ENCODE measurements at regions not wholly inside any gene's neighbourhood (a gene's known extent, or its start where the extent isn't known, plus 50 kb on each side); places are given as distances from the start of the nearest gene placed in this dataset.
A peak's percentile ranks its signal among the peaks of the same experiment; 100 is the strongest.

- Histone ChIP-seq H3K27me3 (ENCODE audit: insufficient read depth) (no peaks in the 10 kb centered on the region), H3K4me1 (ENCODE audit: insufficient read depth) (peaks cover 26% of the 10 kb centered on the region), H3K9me2 (ENCODE audit: insufficient read depth) (no peaks in the 10 kb centered on the region), H3K4me2 (no peak overlapping the region), H3K79me2 (replicated peaks; ENCODE audit: insufficient read depth) (no peaks in the 10 kb centered on the region), H2AFZ (no peak overlapping the region), H3K36me3 (ENCODE audit: insufficient read depth) (no peaks in the 10 kb centered on the region), H3F3A (replicated peaks; ENCODE audit: low read depth) (no peaks in the 10 kb centered on the region), H3K4me3 (no peak overlapping the region), H3K27ac (ENCODE audit: low read depth) (no peak overlapping the region), H4K20me1 (replicated peaks; ENCODE audit: insufficient read depth) (no peaks in the 10 kb centered on the region)
- Mint-ChIP-seq H3K27me3 (ENCODE audit: insufficient read depth, low read depth, poor library complexity) (peaks cover 6% of the 10 kb centered on the region), H3K4me3 (peak overlapping the region; percentile 26; the same call in 2 of the 3 replicates), H3K9me3 (no peaks in the 10 kb centered on the region; the same call in 2 of the 3 replicates), H3K27ac (0 out of 2 replicates have a peak overlapping the region, but pooled peaks have one; percentile 51), H3K36me3 (ENCODE audit: low read depth) (no peaks in the 10 kb centered on the region), H3K4me1 (peaks cover 42% of the 10 kb centered on the region)
- TF ChIP-seq CREB1 (CRISPR knock-in tag; IDR thresholded peaks at IDR 0.05; ENCODE audit: low read depth) (peak; percentile 79), ZNF331 (CRISPR knock-in tag; IDR thresholded peaks at IDR 0.05; ENCODE audit: low read depth) (no peak), STAT1 (IDR thresholded peaks at IDR 0.05; ENCODE audit: unreplicated experiment) (no peak)
- ATAC-seq (peak; percentile 82), DNase-seq (ENCODE audit: low spot score) (peak; percentile 93)
Observed at GRCh38 chr13:74289861-74290773, 155.9 kb upstream of the KLF12 start.

- no peaks in the 10 kb centered on the region for H3K27me3 ChIP-seq (ENCODE audit: insufficient read depth)
- H2AFZ ChIP-seq = no peak overlapping the region
- H3K36me3 ChIP-seq (ENCODE audit: insufficient read depth) = no peaks in the 10 kb centered on the region
- H3K4me3 ChIP-seq = no peak overlapping the region
- ATAC-seq = no peak
- H3K4me3 Mint-ChIP-seq = no peak overlapping the region
- no peaks in the 10 kb centered on the region; the same call in 2 of the 3 replicates for H3K9me3 Mint-ChIP-seq
- H3K27ac ChIP-seq (ENCODE audit: low read depth) = no peak overlapping the region
- no peak for DNase-seq (ENCODE audit: low spot score)
- H3K4me2 ChIP-seq = peak overlapping the region; percentile 68
- H3K4me1 ChIP-seq (ENCODE audit: insufficient read depth) = peaks cover 26% of the 10 kb centered on the region
- no peak overlapping the region for H3K27ac Mint-ChIP-seq
- H3K36me3 Mint-ChIP-seq (ENCODE audit: low read depth) = no peaks in the 10 kb centered on the region
- no peaks in the 10 kb centered on the region for H3F3A ChIP-seq (replicated peaks; ENCODE audit: low read depth)
- H3K4me1 Mint-ChIP-seq = peaks cover 42% of the 10 kb centered on the region
- no peaks in the 10 kb centered on the region for H3K9me2 ChIP-seq (ENCODE audit: insufficient read depth)
- no peaks in the 10 kb centered on the region for H3K79me2 ChIP-seq (replicated peaks; ENCODE audit: insufficient read depth)
- H4K20me1 ChIP-seq (replicated peaks; ENCODE audit: insufficient read depth) = no peaks in the 10 kb centered on the region
- peaks cover 6% of the 10 kb centered on the region for H3K27me3 Mint-ChIP-seq (ENCODE audit: insufficient read depth, low read depth, poor library complexity)
- no peak for TF ChIP-seq POLR2AphosphoS5 (IDR thresholded peaks at IDR 0.05; ENCODE audit: low read depth)
- no peak for TF ChIP-seq STAT1 (IDR thresholded peaks at IDR 0.05; ENCODE audit: unreplicated experiment)
- no peak for TF ChIP-seq CREB1 (CRISPR knock-in tag; IDR thresholded peaks at IDR 0.05; ENCODE audit: low read depth)
- TF ChIP-seq, protein P1, sequence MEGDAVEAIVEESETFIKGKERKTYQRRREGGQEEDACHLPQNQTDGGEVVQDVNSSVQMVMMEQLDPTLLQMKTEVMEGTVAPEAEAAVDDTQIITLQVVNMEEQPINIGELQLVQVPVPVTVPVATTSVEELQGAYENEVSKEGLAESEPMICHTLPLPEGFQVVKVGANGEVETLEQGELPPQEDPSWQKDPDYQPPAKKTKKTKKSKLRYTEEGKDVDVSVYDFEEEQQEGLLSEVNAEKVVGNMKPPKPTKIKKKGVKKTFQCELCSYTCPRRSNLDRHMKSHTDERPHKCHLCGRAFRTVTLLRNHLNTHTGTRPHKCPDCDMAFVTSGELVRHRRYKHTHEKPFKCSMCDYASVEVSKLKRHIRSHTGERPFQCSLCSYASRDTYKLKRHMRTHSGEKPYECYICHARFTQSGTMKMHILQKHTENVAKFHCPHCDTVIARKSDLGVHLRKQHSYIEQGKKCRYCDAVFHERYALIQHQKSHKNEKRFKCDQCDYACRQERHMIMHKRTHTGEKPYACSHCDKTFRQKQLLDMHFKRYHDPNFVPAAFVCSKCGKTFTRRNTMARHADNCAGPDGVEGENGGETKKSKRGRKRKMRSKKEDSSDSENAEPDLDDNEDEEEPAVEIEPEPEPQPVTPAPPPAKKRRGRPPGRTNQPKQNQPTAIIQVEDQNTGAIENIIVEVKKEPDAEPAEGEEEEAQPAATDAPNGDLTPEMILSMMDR (conservative IDR thresholded peaks at IDR 0.05; ENCODE audit: low read depth in 2 of 2) = no peak
- no peak for TF ChIP-seq NANOG (IDR thresholded peaks at IDR 0.05; ENCODE audit: borderline replicate concordance)
- TF ChIP-seq ZNF462 (CRISPR knock-in tag; IDR thresholded peaks at IDR 0.05) = no peak
- TF ChIP-seq ZNF331 (CRISPR knock-in tag; IDR thresholded peaks at IDR 0.05; ENCODE audit: low read depth) = no peak
- no peak for TF ChIP-seq EZH2 (IDR thresholded peaks at IDR 0.05; ENCODE audit: low read depth, unreplicated experiment)
- TF ChIP-seq EZH2phosphoT487 (IDR thresholded peaks at IDR 0.05; ENCODE audit: unreplicated experiment) = no peak
- no peak for TF ChIP-seq ZNF114 (CRISPR knock-in tag; IDR thresholded peaks at IDR 0.05)
- TF ChIP-seq ETS1 (IDR thresholded peaks at IDR 0.05) = no peak
Observed at GRCh38 chr13:74289107-74289506, 154.9 kb upstream of the KLF12 start.
